ENCODE measurements at regions not wholly inside any gene's neighbourhood (a gene's known extent, or its start where the extent isn't known, plus 50 kb on each side); places are given as distances from the start of the nearest gene placed in this dataset.

DNA sequence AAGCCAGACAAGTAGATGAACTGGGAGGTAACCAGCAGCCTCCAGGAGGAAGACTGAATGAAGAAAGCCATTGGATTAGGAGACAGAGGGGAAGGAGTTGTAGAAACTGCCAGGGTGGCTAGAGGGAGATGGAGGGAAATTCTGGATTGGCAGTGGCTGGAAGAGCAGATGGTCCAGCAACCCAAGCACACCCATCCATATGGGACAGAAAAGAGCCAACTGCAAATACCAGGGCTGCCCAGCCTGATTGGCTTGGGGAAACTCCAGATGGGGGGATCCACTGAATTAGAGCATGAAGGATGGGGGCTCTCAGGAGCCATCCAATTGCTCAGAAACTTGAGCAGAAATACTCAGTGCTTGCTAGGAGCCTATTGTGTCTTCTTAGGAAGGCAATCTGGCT, 173.5 kb upstream of the EPB41L3 start:
- no peaks in the 10 kb centered on the region for H3K9me3 ChIP-seq
- TF ChIP-seq EP300 (IDR thresholded peaks at IDR 0.05) (no peak), POLR2AphosphoS5 (IDR thresholded peaks at IDR 0.05) (no peak), POLR2A (IDR thresholded peaks at IDR 0.05; ENCODE audit: low read depth) (no peak)
- TF ChIP-seq, protein P1, sequence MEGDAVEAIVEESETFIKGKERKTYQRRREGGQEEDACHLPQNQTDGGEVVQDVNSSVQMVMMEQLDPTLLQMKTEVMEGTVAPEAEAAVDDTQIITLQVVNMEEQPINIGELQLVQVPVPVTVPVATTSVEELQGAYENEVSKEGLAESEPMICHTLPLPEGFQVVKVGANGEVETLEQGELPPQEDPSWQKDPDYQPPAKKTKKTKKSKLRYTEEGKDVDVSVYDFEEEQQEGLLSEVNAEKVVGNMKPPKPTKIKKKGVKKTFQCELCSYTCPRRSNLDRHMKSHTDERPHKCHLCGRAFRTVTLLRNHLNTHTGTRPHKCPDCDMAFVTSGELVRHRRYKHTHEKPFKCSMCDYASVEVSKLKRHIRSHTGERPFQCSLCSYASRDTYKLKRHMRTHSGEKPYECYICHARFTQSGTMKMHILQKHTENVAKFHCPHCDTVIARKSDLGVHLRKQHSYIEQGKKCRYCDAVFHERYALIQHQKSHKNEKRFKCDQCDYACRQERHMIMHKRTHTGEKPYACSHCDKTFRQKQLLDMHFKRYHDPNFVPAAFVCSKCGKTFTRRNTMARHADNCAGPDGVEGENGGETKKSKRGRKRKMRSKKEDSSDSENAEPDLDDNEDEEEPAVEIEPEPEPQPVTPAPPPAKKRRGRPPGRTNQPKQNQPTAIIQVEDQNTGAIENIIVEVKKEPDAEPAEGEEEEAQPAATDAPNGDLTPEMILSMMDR (IDR thresholded peaks at IDR 0.05) = no peak
- intact Hi-C loops (cut with DNase I) = no loop called here
- no peak overlapping the region for H3K27ac ChIP-seq (replicated peaks in 1 of 4)
- no peaks in the 10 kb centered on the region for H3K4me1 ChIP-seq
- DNase-seq (ENCODE audit: extremely low spot score) = no peak
- H3K4me3 ChIP-seq = no peak overlapping the region
- H3K36me3 ChIP-seq = no peaks in the 10 kb centered on the region
- H3K27me3 ChIP-seq = peaks cover 0 to 18% (median 0%) of the 10 kb centered on the region in 4 donors

DNA sequence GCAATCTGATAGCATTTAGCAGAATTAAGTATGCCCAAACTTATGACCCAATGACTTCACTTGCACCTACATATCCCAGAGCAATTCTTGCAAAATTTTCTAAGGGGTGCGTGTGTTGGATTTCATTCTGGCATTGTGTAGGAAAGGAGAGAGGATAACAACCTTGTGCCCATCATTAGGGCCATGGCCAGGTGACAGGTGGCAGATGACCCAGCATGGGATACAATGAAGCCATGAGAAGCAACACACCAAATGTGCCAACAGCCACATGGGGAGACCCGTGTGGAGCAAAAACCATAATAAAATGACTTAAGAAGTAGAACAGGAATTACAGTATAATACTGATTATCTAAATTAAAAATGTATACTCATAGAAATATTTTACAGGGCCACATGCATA, 166.9 kb upstream of the EPB41L3 start:
- Histone ChIP-seq H3K36me3 (no peaks in the 10 kb centered on the region), H3K27me3 (no peaks in the 10 kb centered on the region), H3K4me1 (no peaks in the 10 kb centered on the region), H3K27ac (replicated peaks in 1 of 4) (no peak overlapping the region), H3K9me3 (no peaks in the 10 kb centered on the region), H3K4me3 (no peak overlapping the region)
- DNase-seq (ENCODE audit: extremely low spot score) = no peak
- intact Hi-C loops (cut with DNase I) = no loop called here
- 98% methylated on average over 2 of the region's 2 CpGs for WGBS
- no peak for TF ChIP-seq POLR2A (IDR thresholded peaks at IDR 0.05; ENCODE audit: low read depth)
- TF ChIP-seq, protein P1 (IDR thresholded peaks at IDR 0.05) = no peak
- TF ChIP-seq EP300 (IDR thresholded peaks at IDR 0.05) = no peak
- no peak for TF ChIP-seq POLR2AphosphoS5 (IDR thresholded peaks at IDR 0.05)

DNA sequence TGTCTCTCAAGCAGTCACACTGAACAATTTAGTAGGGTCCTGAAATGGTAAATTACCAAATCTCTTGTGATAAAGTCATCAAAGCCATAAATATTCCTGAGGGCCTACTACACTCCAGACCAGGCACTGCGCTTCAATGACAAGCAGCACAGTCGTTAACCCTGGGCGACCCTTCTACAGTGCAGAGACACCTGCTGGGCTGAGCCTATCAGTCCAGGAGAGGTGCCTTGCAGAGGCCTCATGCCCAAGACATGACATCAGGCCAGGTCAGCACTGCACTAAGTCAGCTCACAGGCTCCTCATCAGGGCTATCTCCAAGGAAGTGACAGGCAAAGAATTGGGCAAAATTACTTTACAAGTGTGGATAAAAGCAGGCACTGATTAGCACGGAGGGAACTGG, 166.4 kb upstream of the EPB41L3 start:
- Histone ChIP-seq H3K4me1 (no peaks in the 10 kb centered on the region), H3K9me3 (no peaks in the 10 kb centered on the region), H3K27me3 (no peaks in the 10 kb centered on the region), H3K4me3 (no peak overlapping the region), H3K36me3 (no peaks in the 10 kb centered on the region), H3K27ac (replicated peaks in 1 of 4) (no peak overlapping the region)
- intact Hi-C loops (cut with DNase I) = no loop called here
- no peak for DNase-seq (ENCODE audit: extremely low spot score)
- WGBS = 84% methylated on average over 4 of the region's 4 CpGs
- TF ChIP-seq, protein P1 (IDR thresholded peaks at IDR 0.05) = no peak
- no peak for TF ChIP-seq EP300 (IDR thresholded peaks at IDR 0.05)
- TF ChIP-seq POLR2A (IDR thresholded peaks at IDR 0.05; ENCODE audit: low read depth) = no peak
- no peak for TF ChIP-seq POLR2AphosphoS5 (IDR thresholded peaks at IDR 0.05)

DNA sequence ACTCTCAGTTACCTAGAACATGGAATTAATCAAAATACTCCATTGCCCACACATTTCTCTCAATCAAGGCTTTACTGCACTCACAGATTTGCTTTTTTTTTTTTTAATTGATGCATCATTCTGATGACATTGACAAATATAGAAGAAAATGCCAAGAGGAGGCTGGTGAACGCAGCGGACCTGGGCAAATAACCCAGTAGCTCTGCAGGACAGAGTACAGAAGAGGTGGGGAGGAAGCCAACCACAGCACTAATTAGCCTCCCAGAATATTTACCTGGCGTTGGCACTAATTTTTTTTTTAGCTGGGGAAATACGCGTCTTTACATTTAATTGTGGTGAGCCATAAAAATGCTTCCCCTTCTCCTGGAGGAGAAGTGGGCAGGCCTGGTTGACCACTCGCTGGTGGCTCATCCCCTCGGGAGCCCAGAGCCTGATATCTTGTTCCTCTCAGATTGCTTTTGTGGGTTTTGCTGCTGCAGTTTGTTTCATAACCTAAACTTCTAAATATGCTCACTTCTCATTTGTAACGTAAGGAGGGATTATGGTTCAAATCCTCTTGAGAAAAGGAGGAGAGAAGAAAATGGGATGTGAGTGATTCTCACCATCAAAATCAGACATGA, 165.8 kb upstream of the EPB41L3 start:
- intact Hi-C loops (cut with DNase I) = no loop called here
- DNase-seq (ENCODE audit: extremely low spot score) = no peak
- H3K36me3 ChIP-seq = no peaks in the 10 kb centered on the region
- H3K4me1 ChIP-seq = no peaks in the 10 kb centered on the region
- H3K27me3 ChIP-seq = no peaks in the 10 kb centered on the region
- H3K27ac ChIP-seq (replicated peaks in 1 of 4) = no peak overlapping the region
- H3K9me3 ChIP-seq = no peaks in the 10 kb centered on the region
- 74% methylated on average over 8 of the region's 8 CpGs for WGBS
- no peak overlapping the region for H3K4me3 ChIP-seq
- TF ChIP-seq EP300 (IDR thresholded peaks at IDR 0.05) (no peak), POLR2AphosphoS5 (IDR thresholded peaks at IDR 0.05) (no peak), POLR2A (IDR thresholded peaks at IDR 0.05; ENCODE audit: low read depth) (no peak)
- TF ChIP-seq, protein P1 (IDR thresholded peaks at IDR 0.05) = no peak

DNA sequence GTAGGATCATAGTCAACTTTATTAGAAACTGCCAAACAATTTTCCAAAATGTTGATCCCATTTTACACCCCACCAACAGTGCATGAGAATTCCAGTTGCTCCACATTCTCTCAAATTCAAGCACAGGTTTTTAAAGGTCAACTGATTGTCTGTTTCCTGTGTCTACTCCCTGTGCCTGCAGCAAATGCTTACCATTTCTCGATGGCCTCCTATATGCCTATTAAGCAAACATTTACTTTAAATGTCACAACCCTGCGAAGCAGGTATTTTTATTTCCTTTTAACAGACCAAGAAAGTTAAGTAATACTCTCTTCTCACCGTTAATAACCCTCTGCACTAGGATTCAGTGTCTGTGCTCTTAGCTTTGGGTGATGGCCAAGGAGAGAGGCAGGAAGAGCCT, 163.8 kb upstream of the EPB41L3 start:
- Histone ChIP-seq H3K4me1 (no peaks in the 10 kb centered on the region), H3K9me3 (no peaks in the 10 kb centered on the region), H3K4me3 (no peak overlapping the region), H3K36me3 (no peaks in the 10 kb centered on the region), H3K27ac (replicated peaks in 1 of 4) (no peak overlapping the region), H3K27me3 (no peaks in the 10 kb centered on the region)
- 42% methylated on average over 3 of the region's 3 CpGs for WGBS
- TF ChIP-seq EP300 (IDR thresholded peaks at IDR 0.05) (no peak), POLR2AphosphoS5 (IDR thresholded peaks at IDR 0.05) (no peak), POLR2A (IDR thresholded peaks at IDR 0.05; ENCODE audit: low read depth) (no peak)
- TF ChIP-seq, protein P1 (IDR thresholded peaks at IDR 0.05) = no peak
- intact Hi-C loops (cut with DNase I) = no loop called here
- no peak for DNase-seq (ENCODE audit: extremely low spot score)

Measured in esophagus muscularis mucosa (tissue), 4 donors.